ENCODE measurements at regions not wholly inside any gene's neighbourhood (a gene's known extent, or its start where the extent isn't known, plus 50 kb on each side); places are given as distances from the start of the nearest gene placed in this dataset.
A peak's percentile ranks its signal among the peaks of the same experiment; 100 is the strongest.

DNA sequence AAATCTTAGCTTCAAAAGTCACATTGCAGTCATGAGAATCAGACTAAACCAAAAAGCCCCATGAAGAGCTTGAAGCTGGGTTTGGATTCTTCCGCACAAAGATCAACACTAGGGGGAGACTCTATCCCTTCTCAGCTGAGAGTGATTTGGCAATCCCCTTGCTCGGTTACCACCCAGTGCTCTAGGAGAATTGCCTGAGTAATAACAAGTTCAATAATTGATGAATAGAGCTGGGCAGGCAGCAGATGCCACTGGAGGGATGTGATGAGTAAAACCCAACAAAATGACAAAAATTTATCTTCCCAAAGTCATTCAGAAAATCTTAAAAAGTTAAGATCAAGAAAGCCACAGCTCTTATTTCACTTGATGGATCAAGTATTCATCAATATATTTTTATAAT, 185.6 kb upstream of the ARID2 start:
- Histone ChIP-seq H3K79me2 (ENCODE audit: insufficient read depth, low read length) (no peaks in the 10 kb centered on the region), H3K27ac (ENCODE audit: low read depth in 1 of 2, low read length in 2 of 2) (no peak overlapping the region), H3K4me2 (replicated peaks; ENCODE audit: extremely low read depth, low read length, poor library complexity, severe bottlenecking) (no peak overlapping the region), H3K9ac (ENCODE audit: insufficient read depth, low read length, poor library complexity, severe bottlenecking) (no peak overlapping the region), H3K4me1 (ENCODE audit: control insufficient read depth in 1 of 2, insufficient read depth in 2 of 2, low read length in 2 of 2) (peaks cover 6 to 7% of the 10 kb centered on the region in 2 donors), H3K36me3 (replicated peaks in 1 of 2; ENCODE audit: control insufficient read depth in 1 of 2, insufficient read depth in 2 of 2, low read length in 2 of 2) (no peaks in the 10 kb centered on the region), H3K9me3 (replicated peaks in 1 of 2; ENCODE audit: control insufficient read depth in 1 of 2, insufficient read depth in 1 of 2, low read length in 2 of 2) (no peaks in the 10 kb centered on the region), H2AFZ (ENCODE audit: insufficient read depth, low read depth, low read length, poor library complexity, severe bottlenecking) (peak overlapping the region; percentile 38), H3K4me3 (replicated peaks in 1 of 3; ENCODE audit: low read depth in 2 of 3, low read length in 3 of 3) (no peak overlapping the region), H3K27me3 (ENCODE audit: control insufficient read depth in 2 of 2, insufficient read depth in 2 of 2, low read length in 2 of 2) (no peaks in the 10 kb centered on the region), H4K20me1 (ENCODE audit: insufficient read depth, low read length) (no peaks in the 10 kb centered on the region)
- Mint-ChIP-seq H3K9me3 (peaks cover 0 to 2% (median 0%) of the 10 kb centered on the region in 7 donors), H3K27ac (no peak overlapping the region), H3K27me3 (ENCODE audit: low read depth in 3 of 3) (peaks cover 0 to 2% (median 2%) of the 10 kb centered on the region in 3 donors), H3K36me3 (no peaks in the 10 kb centered on the region), H3K4me1 (peaks cover 14% of the 10 kb centered on the region), H3K4me3 (no peak overlapping the region)
- TF ChIP-seq, protein P1, sequence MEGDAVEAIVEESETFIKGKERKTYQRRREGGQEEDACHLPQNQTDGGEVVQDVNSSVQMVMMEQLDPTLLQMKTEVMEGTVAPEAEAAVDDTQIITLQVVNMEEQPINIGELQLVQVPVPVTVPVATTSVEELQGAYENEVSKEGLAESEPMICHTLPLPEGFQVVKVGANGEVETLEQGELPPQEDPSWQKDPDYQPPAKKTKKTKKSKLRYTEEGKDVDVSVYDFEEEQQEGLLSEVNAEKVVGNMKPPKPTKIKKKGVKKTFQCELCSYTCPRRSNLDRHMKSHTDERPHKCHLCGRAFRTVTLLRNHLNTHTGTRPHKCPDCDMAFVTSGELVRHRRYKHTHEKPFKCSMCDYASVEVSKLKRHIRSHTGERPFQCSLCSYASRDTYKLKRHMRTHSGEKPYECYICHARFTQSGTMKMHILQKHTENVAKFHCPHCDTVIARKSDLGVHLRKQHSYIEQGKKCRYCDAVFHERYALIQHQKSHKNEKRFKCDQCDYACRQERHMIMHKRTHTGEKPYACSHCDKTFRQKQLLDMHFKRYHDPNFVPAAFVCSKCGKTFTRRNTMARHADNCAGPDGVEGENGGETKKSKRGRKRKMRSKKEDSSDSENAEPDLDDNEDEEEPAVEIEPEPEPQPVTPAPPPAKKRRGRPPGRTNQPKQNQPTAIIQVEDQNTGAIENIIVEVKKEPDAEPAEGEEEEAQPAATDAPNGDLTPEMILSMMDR (IDR thresholded peaks at IDR 0.05): peak; percentile 89
- intact Hi-C loops (cut with micrococcal nuclease): loop anchor here (10.0 kb wide), 2 partner anchors 181 to 201 kb away; partner anchors contain the start of gene ARID2 (in 1 of the 2)
- WGBS (ENCODE audit: insufficient coverage): no CpG with 5 or more reads among the region's 2 CpGs
- peak; percentile 59 to 77 (median 74) for DNase-seq

DNA sequence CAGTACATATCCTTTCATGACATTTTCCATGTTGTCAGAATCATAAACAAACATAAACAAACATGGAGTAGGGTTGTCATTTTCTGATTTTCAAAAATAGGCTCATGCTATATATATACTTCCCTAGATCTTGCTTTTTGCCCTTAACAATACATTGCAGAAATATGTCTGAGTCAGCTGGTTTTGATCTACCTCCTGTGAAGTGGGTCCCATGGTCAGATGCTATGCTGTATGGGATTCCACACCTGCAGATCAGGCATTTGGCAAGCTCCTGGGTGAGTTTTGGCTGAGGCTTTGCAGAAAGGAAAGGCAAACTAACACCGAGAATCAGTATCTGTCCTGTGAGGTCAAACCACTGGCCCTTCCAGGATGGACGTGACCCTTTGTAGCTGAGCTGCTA, 183.0 kb upstream of the ARID2 start:
- TF ChIP-seq, protein P1 (IDR thresholded peaks at IDR 0.05): no peak
- 93% methylated on average over 2 of the region's 2 CpGs for WGBS (ENCODE audit: insufficient coverage)
- no peak for DNase-seq
- H3K27me3 Mint-ChIP-seq (ENCODE audit: low read depth in 3 of 3): peaks cover 0 to 2% (median 0%) of the 10 kb centered on the region in 3 donors
- Histone ChIP-seq H3K4me1 (ENCODE audit: control insufficient read depth in 1 of 2, insufficient read depth in 2 of 2, low read length in 2 of 2) (no peaks in the 10 kb centered on the region), H4K20me1 (ENCODE audit: insufficient read depth, low read length) (no peaks in the 10 kb centered on the region), H3K36me3 (replicated peaks in 1 of 2; ENCODE audit: control insufficient read depth in 1 of 2, insufficient read depth in 2 of 2, low read length in 2 of 2) (no peaks in the 10 kb centered on the region), H3K4me2 (replicated peaks; ENCODE audit: extremely low read depth, low read length, poor library complexity, severe bottlenecking) (no peak overlapping the region), H3K9me3 (replicated peaks in 1 of 2; ENCODE audit: control insufficient read depth in 1 of 2, insufficient read depth in 1 of 2, low read length in 2 of 2) (no peaks in the 10 kb centered on the region), H3K79me2 (ENCODE audit: insufficient read depth, low read length) (no peaks in the 10 kb centered on the region), H3K9ac (ENCODE audit: insufficient read depth, low read length, poor library complexity, severe bottlenecking) (no peak overlapping the region), H2AFZ (ENCODE audit: insufficient read depth, low read depth, low read length, poor library complexity, severe bottlenecking) (no peak overlapping the region), H3K4me3 (replicated peaks in 1 of 3; ENCODE audit: low read depth in 2 of 3, low read length in 3 of 3) (no peak overlapping the region), H3K27me3 (ENCODE audit: control insufficient read depth in 2 of 2, insufficient read depth in 2 of 2, low read length in 2 of 2) (no peaks in the 10 kb centered on the region), H3K27ac (ENCODE audit: low read depth in 1 of 2, low read length in 2 of 2) (no peak overlapping the region)
- H3K36me3 Mint-ChIP-seq: no peaks in the 10 kb centered on the region
- H3K27ac Mint-ChIP-seq: no peak overlapping the region
- peaks cover 4% of the 10 kb centered on the region for H3K4me1 Mint-ChIP-seq
- peaks cover 0 to 2% (median 0%) of the 10 kb centered on the region in 7 donors for H3K9me3 Mint-ChIP-seq
- intact Hi-C loops (cut with micrococcal nuclease): loop anchor here (10.0 kb wide), 2 partner anchors 178 to 198 kb away; partner anchors contain the start of gene ARID2 (in 1 of the 2)
- no peak overlapping the region for H3K4me3 Mint-ChIP-seq

Measured in CD14-positive monocyte (primary cell).